Hepatocyte (in vitro differentiated cells): ENCODE measurements at regions not wholly inside any gene's neighbourhood (a gene's known extent, or its start where the extent isn't known, plus 50 kb on each side); places are given as distances from the start of the nearest gene placed in this dataset.

Experiments
- DNase-seq: peaks from one replicate; pipeline ENCODE4 v3.0.0-alpha.2; 2016; ENCODE audit warnings: low spot score
- H2AFZ ChIP-seq: fragments of 200-600 bp; sonication (generic); 2 replicates; pipeline ENCODE4 v1.6.0; 2016; ENCODE audit warnings: antibody characterized with exemption, mild to moderate bottlenecking
- H3K27ac ChIP-seq: fragments of 200-600 bp; sonication (generic); 2 replicates; pipeline ENCODE4 v1.5.1; 2016; ENCODE audit warnings: mild to moderate bottlenecking
- H3K27me3 ChIP-seq: fragments of 200-600 bp; sonication (generic); 2 replicates; pipeline ENCODE4 v1.6.1; 2016
- H3K36me3 ChIP-seq: fragments of 200-600 bp; sonication (generic); replicated peaks from 2 replicates; pipeline ENCODE4 v1.5.1; 2016; ENCODE audit warnings: low read depth; ENCODE audit not compliant: insufficient read depth
- H3K4me1 ChIP-seq: fragments of 200-600 bp; sonication (generic); 2 replicates; pipeline ENCODE4 v1.5.1; 2016; ENCODE audit warnings: mild to moderate bottlenecking, moderate library complexity; ENCODE audit not compliant: insufficient read depth
- H3K4me2 ChIP-seq: fragments of 200-600 bp; sonication (generic); 2 replicates; pipeline ENCODE4 v1.6.0; 2016
- H3K4me3 ChIP-seq: fragments of 200-600 bp; sonication (generic); 2 replicates; pipeline ENCODE4 v1.5.1; 2016; ENCODE audit warnings: mild to moderate bottlenecking
- H3K79me2 ChIP-seq: fragments of 200-600 bp; sonication (generic); 2 replicates; pipeline ENCODE4 v1.6.0; 2017; ENCODE audit warnings: mild to moderate bottlenecking
- H3K9me2 ChIP-seq: fragments of 200-600 bp; sonication (generic); replicated peaks from 2 replicates; pipeline ENCODE4 v1.6.0; 2017; ENCODE audit warnings: mild to moderate bottlenecking; ENCODE audit not compliant: insufficient read depth
- H3K9me3 ChIP-seq: fragments of 200-600 bp; sonication (generic); 2 replicates; pipeline ENCODE4 v1.5.1; 2016; ENCODE audit warnings: low read depth, mild to moderate bottlenecking
- H4K20me1 ChIP-seq: fragments of 200-600 bp; sonication (generic); 2 replicates; pipeline ENCODE4 v1.6.0; 2016; ENCODE audit warnings: mild to moderate bottlenecking; ENCODE audit not compliant: insufficient read depth, poor library complexity, severe bottlenecking
- CTCF ChIP-seq: fragments of 200-600 bp; sonication (generic); IDR thresholded peaks from 2 replicates; pipeline ENCODE4 v1.5.1; 2016; ENCODE audit warnings: antibody characterized with exemption, mild to moderate bottlenecking; ENCODE audit not compliant: poor library complexity
- EZH2 ChIP-seq: fragments of 200-600 bp; sonication (generic); IDR thresholded peaks from 2 replicates; pipeline ENCODE4 v1.6.1; 2016; ENCODE audit warnings: antibody characterized with exemption, mild to moderate bottlenecking, borderline replicate concordance
- EZH2phosphoT487 ChIP-seq: fragments of 200-600 bp; sonication (generic); IDR thresholded peaks from one replicate; pipeline ENCODE4 v1.6.1; 2018; ENCODE audit warnings: antibody characterized with exemption, mild to moderate bottlenecking, low read depth, moderate library complexity; ENCODE audit not compliant: unreplicated experiment, severe bottlenecking
- WGBS: methylation state at CpG from one replicate; pipeline ENCODE4 v1.1.6; 2016; ENCODE audit warnings: low lambda C conversion rate; ENCODE audit errors: missing lambda C conversion rate; 5-methylcytosine and 5-hydroxymethylcytosine counted together

- WGBS = 94% methylated on average over 3 of the region's 3 CpGs
- peaks cover 3% of the 10 kb centered on the region for H3K9me2 ChIP-seq
- H3K4me1 ChIP-seq = no peaks in the 10 kb centered on the region
- H3K4me3 ChIP-seq = no peak overlapping the region
- H3K4me2 ChIP-seq = no peak overlapping the region
- DNase-seq = no peak
- TF ChIP-seq CTCF = no peak
- no peak for TF ChIP-seq EZH2phosphoT487
- TF ChIP-seq EZH2 = no peak
- no peaks in the 10 kb centered on the region for H4K20me1 ChIP-seq
- H3K27ac ChIP-seq = no peak overlapping the region
- no peak overlapping the region for H2AFZ ChIP-seq
- H3K27me3 ChIP-seq = no peaks in the 10 kb centered on the region
- no peaks in the 10 kb centered on the region for H3K9me3 ChIP-seq
- H3K36me3 ChIP-seq = no peaks in the 10 kb centered on the region
- H3K79me2 ChIP-seq = no peaks in the 10 kb centered on the region
These were observed 555.3 kb downstream of the SLC6A15 start for GRCh38 chr12:84357314-84357713.

GRCh38 chr12:84356224-84356623, 556.4 kb downstream of the SLC6A15 start:
- 94% methylated on average over 5 of the region's 5 CpGs for WGBS
- Histone ChIP-seq H3K9me2 (peaks cover 3% of the 10 kb centered on the region), H3K4me3 (no peak overlapping the region), H3K4me1 (no peaks in the 10 kb centered on the region), H4K20me1 (no peaks in the 10 kb centered on the region), H3K79me2 (no peaks in the 10 kb centered on the region), H3K4me2 (no peak overlapping the region), H3K27ac (no peak overlapping the region), H3K9me3 (no peaks in the 10 kb centered on the region), H3K36me3 (no peaks in the 10 kb centered on the region), H2AFZ (no peak overlapping the region), H3K27me3 (no peaks in the 10 kb centered on the region)
- TF ChIP-seq EZH2phosphoT487 = no peak
- DNase-seq = no peak

- WGBS = 94% methylated on average over 6 of the region's 6 CpGs
- DNase-seq = no peak
- Histone ChIP-seq H3K36me3 (no peaks in the 10 kb centered on the region), H3K4me2 (no peak overlapping the region), H2AFZ (no peak overlapping the region), H3K4me1 (no peaks in the 10 kb centered on the region), H3K27ac (no peak overlapping the region), H4K20me1 (no peaks in the 10 kb centered on the region), H3K9me2 (peaks cover 3% of the 10 kb centered on the region), H3K79me2 (no peaks in the 10 kb centered on the region), H3K27me3 (no peaks in the 10 kb centered on the region), H3K4me3 (no peak overlapping the region), H3K9me3 (no peaks in the 10 kb centered on the region)
- no peak for TF ChIP-seq EZH2
- TF ChIP-seq EZH2phosphoT487 = no peak
- TF ChIP-seq CTCF = no peak
These were observed 557.0 kb downstream of the SLC6A15 start for GRCh38 chr12:84355561-84355960.

- no peaks in the 10 kb centered on the region for H3K36me3 ChIP-seq
- TF ChIP-seq EZH2phosphoT487 (no peak), CTCF (no peak), EZH2 (no peak)
- H3K27me3 ChIP-seq = no peaks in the 10 kb centered on the region
- no peaks in the 10 kb centered on the region for H3K79me2 ChIP-seq
- no peak overlapping the region for H3K4me3 ChIP-seq
- H3K4me2 ChIP-seq = no peak overlapping the region
- no peaks in the 10 kb centered on the region for H3K9me3 ChIP-seq
- H2AFZ ChIP-seq = no peak overlapping the region
- no peak for DNase-seq
- H3K9me2 ChIP-seq = no peaks in the 10 kb centered on the region
- H4K20me1 ChIP-seq = no peaks in the 10 kb centered on the region
- 90% methylated on average over 2 of the region's 2 CpGs for WGBS
- H3K4me1 ChIP-seq = no peaks in the 10 kb centered on the region
- no peak overlapping the region for H3K27ac ChIP-seq
These were observed 564.0 kb downstream of the SLC6A15 start for GRCh38 chr12:84348582-84348981.
